ENCODE measurements at regions not wholly inside any gene's neighbourhood (a gene's known extent, or its start where the extent isn't known, plus 50 kb on each side); places are given as distances from the start of the nearest gene placed in this dataset.

DNA sequence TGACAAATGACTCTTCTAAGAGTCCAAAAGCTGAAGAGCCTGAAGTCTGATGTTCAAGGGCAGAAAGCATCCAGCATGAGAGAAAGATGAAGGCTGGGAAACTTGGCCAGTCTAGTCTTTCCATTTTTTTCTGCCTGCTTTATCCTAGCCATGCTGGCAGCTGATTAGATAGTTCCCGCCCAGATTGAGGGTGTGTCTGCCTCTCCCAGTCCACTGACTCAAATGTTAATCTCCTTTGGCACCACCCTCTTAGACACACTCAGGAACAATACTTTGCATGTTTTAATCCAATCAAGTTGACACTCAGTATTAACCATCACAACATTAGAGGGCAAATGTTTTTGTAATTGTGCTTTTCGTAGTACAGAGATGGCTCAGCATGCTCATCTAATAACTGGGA lies 267.5 kb upstream of the KLHL1 start (continued):
- TF ChIP-seq, protein P1, sequence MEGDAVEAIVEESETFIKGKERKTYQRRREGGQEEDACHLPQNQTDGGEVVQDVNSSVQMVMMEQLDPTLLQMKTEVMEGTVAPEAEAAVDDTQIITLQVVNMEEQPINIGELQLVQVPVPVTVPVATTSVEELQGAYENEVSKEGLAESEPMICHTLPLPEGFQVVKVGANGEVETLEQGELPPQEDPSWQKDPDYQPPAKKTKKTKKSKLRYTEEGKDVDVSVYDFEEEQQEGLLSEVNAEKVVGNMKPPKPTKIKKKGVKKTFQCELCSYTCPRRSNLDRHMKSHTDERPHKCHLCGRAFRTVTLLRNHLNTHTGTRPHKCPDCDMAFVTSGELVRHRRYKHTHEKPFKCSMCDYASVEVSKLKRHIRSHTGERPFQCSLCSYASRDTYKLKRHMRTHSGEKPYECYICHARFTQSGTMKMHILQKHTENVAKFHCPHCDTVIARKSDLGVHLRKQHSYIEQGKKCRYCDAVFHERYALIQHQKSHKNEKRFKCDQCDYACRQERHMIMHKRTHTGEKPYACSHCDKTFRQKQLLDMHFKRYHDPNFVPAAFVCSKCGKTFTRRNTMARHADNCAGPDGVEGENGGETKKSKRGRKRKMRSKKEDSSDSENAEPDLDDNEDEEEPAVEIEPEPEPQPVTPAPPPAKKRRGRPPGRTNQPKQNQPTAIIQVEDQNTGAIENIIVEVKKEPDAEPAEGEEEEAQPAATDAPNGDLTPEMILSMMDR (IDR thresholded peaks at IDR 0.05) = no peak
- no peak for TF ChIP-seq CHD2 (IDR thresholded peaks at IDR 0.05; ENCODE audit: low read length, partially characterized antibody)
- TF ChIP-seq HOXA7 (CRISPR knock-in tag; IDR thresholded peaks at IDR 0.05) = no peak
- TF ChIP-seq KDM1A (IDR thresholded peaks at IDR 0.05; ENCODE audit: low read depth) = no peak
- TF ChIP-seq POLR2AphosphoS2 (conservative IDR thresholded peaks at IDR 0.05; ENCODE audit: low read length) = no peak
- TF ChIP-seq HDAC2 (IDR thresholded peaks at IDR 0.05) = no peak
- TF ChIP-seq MYC (IDR thresholded peaks at IDR 0.05; ENCODE audit: borderline replicate concordance, low read length) = no peak
- no peak for TF ChIP-seq RARB (CRISPR knock-in tag; IDR thresholded peaks at IDR 0.05)
- TF ChIP-seq HEYL (CRISPR knock-in tag; IDR thresholded peaks at IDR 0.05) = no peak
- no peak for TF ChIP-seq MAZ (IDR thresholded peaks at IDR 0.05; ENCODE audit: borderline replicate concordance, low read depth, low read length)
- no peak for TF ChIP-seq CHD4 (IDR thresholded peaks at IDR 0.05; ENCODE audit: borderline replicate concordance)
- TF ChIP-seq HOXB5 (CRISPR knock-in tag; IDR thresholded peaks at IDR 0.05) = no peak
- no peak for TF ChIP-seq SMC3 (IDR thresholded peaks at IDR 0.05)

DNA sequence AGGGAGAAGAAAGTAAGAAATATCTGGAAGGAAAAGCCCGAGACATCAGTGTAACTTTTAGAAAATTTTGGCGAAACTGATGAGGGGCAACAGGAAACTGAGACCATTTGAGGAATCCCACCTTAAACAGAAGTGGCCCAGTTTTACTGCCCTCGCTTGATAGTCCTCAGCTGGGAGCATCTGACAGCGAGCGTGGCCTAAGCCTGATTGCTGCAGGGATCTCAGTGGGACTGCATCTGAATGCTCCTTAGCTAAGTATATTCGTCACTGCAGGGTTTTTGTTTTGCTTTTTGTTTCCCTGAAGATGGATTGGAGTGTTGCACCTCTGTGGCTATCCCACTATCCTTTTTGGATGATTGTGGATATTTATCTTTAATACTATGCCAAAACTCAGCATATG lies 262.7 kb upstream of the KLHL1 start:
- H3K9me3 ChIP-seq = no peaks in the 10 kb centered on the region
- ChIA-PET CTCF (no interaction called here), POLR2A (no interaction called here)
- ATAC-seq (no peak), FAIRE-seq (no peak), DNase-seq (ENCODE audit: low read depth in 1 of 2, low spot score in 1 of 2) (no peak)
- H3K27ac ChIP-seq = no peak overlapping the region
- no peak overlapping the region for H3K4me3 ChIP-seq
- no peak overlapping the region for H3K4me2 ChIP-seq
- no peaks in the 10 kb centered on the region for H3K4me1 ChIP-seq
- TF ChIP-seq NPAS2 (CRISPR knock-in tag; IDR thresholded peaks at IDR 0.05; ENCODE audit: borderline replicate concordance) (no peak), EP300 (IDR thresholded peaks at IDR 0.05) (no peak), CHD4 (IDR thresholded peaks at IDR 0.05; ENCODE audit: borderline replicate concordance) (no peak), HOXB13 (CRISPR knock-in tag; IDR thresholded peaks at IDR 0.05; ENCODE audit: low read depth) (no peak)
- TF ChIP-seq, protein P2, sequence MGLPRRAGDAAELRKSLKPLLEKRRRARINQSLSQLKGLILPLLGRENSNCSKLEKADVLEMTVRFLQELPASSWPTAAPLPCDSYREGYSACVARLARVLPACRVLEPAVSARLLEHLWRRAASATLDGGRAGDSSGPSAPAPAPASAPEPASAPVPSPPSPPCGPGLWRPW (IDR thresholded peaks at IDR 0.05) = no peak
- TF ChIP-seq, protein P3, sequence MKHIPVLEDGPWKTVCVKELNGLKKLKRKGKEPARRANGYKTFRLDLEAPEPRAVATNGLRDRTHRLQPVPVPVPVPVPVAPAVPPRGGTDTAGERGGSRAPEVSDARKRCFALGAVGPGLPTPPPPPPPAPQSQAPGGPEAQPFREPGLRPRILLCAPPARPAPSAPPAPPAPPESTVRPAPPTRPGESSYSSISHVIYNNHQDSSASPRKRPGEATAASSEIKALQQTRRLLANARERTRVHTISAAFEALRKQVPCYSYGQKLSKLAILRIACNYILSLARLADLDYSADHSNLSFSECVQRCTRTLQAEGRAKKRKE (CRISPR knock-in tag; IDR thresholded peaks at IDR 0.05; ENCODE audit: low read depth) = no peak
- 38% methylated on average over 6 of the region's 6 CpGs for WGBS (ENCODE audit: missing lambda C conversion rate)

DNA sequence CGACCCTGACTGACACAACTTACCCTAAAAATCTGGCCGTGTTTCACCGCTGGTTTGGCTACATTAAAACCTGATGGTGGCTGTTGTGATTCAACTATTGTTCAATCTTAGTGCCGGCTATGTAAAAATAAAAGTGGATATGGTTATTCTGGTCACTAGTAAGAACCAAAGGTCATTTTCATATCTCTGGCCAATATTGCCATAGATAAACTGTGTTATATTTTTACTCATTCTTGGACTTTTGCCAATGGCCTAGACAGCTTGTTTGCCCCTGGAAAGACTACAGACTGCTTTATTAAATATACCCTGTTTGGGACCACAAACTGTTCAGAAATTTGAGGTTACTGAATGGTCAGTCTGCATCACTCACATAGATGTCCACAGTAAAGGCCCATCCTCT lies 258.5 kb upstream of the KLHL1 start:
- 72% methylated on average over 4 of the region's 4 CpGs for WGBS (ENCODE audit: missing lambda C conversion rate)
- POLR2A ChIA-PET = no interaction called here

More for the DNA sequence above, 258.5 kb upstream of the KLHL1 start:
- no peak overlapping the region for H3K4me2 ChIP-seq
- H3K9me3 ChIP-seq = no peaks in the 10 kb centered on the region
- ATAC-seq (no peak), DNase-seq (ENCODE audit: low read depth in 1 of 2, low spot score in 1 of 2) (no peak), FAIRE-seq (no peak)
- TF ChIP-seq, protein P4, sequence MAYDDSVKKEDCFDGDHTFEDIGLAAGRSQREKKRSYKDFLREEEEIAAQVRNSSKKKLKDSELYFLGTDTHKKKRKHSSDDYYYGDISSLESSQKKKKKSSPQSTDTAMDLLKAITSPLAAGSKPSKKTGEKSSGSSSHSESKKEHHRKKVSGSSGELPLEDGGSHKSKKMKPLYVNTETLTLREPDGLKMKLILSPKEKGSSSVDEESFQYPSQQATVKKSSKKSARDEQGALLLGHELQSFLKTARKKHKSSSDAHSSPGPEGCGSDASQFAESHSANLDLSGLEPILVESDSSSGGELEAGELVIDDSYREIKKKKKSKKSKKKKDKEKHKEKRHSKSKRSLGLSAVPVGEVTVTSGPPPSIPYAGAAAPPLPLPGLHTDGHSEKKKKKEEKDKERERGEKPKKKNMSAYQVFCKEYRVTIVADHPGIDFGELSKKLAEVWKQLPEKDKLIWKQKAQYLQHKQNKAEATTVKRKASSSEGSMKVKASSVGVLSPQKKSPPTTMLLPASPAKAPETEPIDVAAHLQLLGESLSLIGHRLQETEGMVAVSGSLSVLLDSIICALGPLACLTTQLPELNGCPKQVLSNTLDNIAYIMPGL (CRISPR knock-in tag; IDR thresholded peaks at IDR 0.05; ENCODE audit: borderline replicate concordance) = no peak
- no peak for TF ChIP-seq TP53 (CRISPR knock-in tag; IDR thresholded peaks at IDR 0.05)
- TF ChIP-seq ZNF302 (CRISPR knock-in tag; IDR thresholded peaks at IDR 0.05) = no peak
- TF ChIP-seq RNF2 (IDR thresholded peaks at IDR 0.05; ENCODE audit: borderline replicate concordance, low read depth) = no peak
- TF ChIP-seq POLR2A (IDR thresholded peaks at IDR 0.05; ENCODE audit: low read length) = no peak
- TF ChIP-seq TFCP2L1 (CRISPR knock-in tag; IDR thresholded peaks at IDR 0.05) = no peak
- TF ChIP-seq JUN (IDR thresholded peaks at IDR 0.05) = no peak
- no peak for TF ChIP-seq EP300 (IDR thresholded peaks at IDR 0.05)
- no peak overlapping the region for H3K4me3 ChIP-seq
- H3K27ac ChIP-seq = no peak overlapping the region
- CTCF ChIA-PET = no interaction called here
- H3K4me1 ChIP-seq = no peaks in the 10 kb centered on the region
